HG03039 (cell line): ENCODE measurements at regions not wholly inside any gene's neighbourhood (a gene's known extent, or its start where the extent isn't known, plus 50 kb on each side); places are given as distances from the start of the nearest gene placed in this dataset.
"Not testable (repeated sequence)": the region's sequence is repeated elsewhere in the genome, so short reads cannot be mapped to it uniquely, and the experiment has no call there.

ENCODE experiments used
- ATAC-seq: cut with Tn5 transposase; IDR thresholded peaks from one replicate; pipeline ENCODE4 v1.9.1; 2021; ENCODE audit warnings: mild to moderate bottlenecking, moderate library complexity; ENCODE audit not compliant: unreplicated experiment

DNA sequence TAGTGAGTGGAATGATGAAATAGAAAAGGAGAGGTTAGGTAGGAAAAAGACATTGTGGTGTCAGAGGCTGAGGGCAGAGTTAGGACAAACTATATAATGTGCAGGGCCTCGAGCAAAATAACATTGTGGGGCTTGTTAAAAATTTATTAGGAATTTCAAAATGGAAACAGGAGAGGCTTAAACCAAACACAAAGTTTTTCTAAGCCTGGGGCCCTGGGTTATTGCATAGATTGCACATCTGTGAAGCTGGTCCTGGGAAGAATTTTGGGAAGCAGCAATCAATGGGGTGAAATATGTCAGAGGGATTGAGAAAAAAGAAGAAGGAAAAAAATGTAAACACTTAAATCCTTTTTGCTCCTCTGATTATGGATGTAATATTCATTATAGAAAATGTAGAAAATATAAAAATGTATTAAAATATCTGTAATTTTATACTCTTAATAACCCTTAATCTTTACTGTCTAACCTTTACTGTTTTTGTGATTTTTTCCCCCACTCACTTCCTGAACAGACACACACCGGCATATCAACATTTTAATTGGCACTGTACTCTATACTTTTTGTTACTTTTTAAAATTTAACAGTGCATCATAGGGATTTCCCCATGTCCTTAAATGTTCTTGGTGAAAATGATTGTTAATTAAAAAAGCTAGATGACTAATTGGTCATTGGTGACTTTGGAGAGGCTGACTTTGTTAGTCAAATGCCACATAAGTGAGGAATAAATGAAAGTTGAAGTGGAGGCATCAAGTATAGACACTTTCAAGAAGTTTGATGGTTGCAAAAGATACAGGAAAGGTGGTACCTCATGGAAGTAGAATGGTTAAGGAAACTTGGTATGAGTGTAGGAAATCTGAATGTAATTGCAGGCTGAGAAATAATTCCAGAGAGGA is 183.4 kb downstream of the NFKBIZ start:
- ATAC-seq, result no peak

DNA sequence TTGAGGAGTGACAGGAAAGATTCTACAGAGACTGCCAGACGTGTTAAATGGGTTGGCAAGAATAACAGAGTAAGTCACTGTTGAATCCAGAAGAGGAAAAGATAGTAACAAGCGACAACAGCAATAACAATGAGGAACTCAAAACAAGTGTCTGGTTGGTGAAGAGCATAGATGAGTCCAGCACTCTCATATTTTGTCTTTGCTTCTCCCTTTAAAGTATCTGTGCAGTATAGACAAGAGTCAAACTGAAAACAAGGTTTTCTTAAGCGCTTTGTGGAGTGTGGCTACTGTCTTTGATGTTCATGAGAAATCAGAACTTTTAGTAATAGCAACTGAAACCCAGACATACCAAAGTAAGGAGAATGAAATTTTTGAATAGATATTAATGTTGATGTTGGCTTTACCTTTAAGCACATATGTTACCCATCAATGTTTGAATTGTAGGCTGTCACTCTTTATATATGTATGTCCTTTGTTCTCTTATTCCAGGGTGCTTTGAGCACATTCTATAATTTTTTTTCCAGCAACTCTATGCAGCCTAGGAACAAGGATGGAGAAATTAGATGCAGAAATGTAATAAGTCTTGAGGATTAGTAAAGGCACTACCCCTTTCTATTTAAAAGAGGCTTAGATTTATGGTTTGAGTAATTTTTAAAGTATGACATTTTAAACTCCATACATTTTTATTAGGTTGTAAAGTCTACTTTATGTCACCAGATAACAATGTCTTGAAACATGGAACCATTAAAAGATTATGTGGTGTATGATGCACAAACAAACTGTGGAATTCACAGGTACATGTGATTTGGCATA is 185.5 kb downstream of the NFKBIZ start:
- ATAC-seq, result peak; percentile 50

DNA sequence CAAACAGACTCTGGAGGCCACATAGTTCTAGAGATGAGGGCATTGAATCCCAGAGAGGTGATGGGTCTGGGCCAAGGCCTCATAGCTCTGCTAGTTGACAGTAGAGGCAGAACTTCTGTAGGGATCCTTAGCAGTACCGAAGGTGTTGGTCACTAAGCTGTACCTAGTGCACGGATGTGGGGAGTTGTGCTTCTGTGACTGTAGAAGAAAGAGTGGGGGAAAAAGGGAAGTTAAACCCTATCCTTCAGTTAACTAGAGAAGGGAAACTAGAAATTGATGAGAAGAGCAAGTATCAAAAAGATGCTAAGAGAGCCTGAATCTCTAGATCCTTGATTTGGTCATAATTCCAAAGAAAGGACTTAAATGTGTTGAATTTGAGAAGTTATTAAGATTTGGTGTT is 186.7 kb downstream of the NFKBIZ start:
- no peak for ATAC-seq

DNA sequence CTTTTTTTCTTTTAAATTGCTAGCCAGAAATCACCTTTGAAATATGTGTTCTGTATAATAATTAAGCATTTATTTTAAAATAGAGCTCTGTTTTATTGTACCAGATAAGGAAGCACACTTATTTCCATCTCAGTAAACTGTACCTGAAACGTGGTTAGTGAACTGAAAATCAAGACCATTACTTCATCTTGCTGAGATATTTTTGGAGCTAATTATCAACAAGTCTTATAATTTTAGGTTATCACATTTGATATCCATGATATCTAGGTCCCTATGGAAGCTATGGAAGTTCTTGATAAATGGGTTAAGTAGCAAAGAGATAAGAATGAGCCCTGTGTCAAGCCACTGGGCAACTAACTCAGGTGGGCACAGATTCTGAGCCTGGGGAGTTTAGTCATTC is 187.2 kb downstream of the NFKBIZ start:
- ATAC-seq, result no peak

DNA sequence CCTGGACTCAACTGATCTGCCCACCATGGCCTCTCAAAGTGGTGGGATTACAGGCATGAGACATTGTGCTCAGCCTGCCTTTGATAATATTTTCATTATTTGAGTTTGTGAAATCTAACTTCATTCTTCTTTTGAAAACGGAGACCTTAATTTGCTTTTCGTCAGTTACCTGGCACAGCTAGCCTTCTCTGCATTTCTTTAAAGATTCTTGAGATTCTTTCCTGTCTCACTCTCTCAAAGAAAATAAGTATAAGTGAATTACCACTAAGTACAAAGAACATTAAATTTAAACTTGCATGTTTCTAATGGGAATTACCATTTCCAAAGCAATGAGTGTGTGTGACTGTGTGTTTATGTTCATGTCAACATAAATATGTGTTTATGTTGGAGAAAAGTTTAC is 187.9 kb downstream of the NFKBIZ start:
- ATAC-seq, result no peak

DNA sequence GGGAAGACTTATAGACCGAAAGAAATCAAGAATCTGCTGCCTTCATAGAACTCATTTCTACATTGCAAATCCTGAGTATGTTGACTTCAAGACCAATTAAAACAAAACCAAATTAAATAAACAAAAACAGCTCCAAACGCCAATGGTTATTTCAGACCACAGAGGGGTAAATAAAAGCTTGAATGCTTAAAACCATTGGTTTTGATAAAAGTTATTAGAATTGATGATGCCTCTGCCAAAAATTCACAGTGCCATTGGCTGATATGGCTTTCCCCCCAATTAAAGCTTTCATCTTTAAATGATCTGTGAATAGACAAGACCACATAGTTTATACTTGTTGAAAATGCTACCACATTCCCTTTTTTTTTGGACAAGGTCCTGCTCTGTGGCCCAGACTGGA is 188.5 kb downstream of the NFKBIZ start:
- no peak for ATAC-seq

DNA sequence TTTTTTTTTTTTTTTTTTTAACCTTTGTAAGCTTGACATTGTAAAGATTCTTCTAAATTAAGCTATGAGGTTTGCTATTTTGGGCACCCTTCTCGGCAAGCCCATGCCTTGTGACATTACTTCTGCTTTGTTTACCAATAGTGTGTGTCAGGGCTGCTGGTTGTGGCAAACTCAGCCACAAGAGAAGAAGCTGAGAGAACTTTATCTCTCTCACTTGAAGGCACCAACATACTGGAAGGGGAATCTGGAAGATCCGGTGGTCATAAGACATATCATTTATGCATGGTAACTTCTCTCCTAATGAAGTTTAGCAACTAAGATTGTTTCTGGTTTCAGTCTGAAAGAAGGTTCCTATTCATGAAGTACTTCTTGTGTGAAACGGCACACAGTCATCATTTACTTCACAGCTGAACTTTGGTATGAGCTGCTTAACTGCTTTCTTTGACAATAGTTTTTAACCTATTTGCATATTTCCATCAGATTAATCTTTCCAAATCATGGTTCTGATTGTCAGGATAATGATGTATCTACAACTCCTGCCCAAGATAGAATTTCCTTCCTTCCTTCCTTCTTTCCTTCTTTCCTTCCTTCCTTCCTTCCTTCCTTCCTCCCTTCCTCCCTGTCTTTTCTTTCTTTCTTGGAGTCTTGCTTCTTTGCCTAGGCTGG is 189.3 kb downstream of the NFKBIZ start:
- ATAC-seq, result peak; percentile 82

DNA sequence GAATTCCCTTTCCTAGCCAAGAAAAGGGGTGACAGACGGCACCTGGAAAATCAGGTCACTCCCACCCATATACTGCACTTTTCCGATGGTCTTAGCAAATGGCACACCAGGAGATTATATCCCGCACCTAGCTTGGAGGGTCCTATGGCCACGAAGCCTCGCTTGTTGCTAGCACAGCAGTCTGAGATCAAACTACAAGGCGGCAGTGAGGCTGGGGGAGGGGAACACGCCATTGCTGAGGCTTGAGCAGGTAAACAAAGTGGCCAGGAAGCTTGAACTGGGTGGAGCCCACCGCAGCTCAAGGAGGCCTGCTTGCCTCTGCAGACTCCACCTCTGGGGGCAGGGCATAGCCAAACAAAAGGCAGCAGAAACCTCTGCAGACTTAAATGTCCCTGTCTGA is 190.8 kb downstream of the NFKBIZ start:
- not testable (repeated sequence) for ATAC-seq

DNA sequence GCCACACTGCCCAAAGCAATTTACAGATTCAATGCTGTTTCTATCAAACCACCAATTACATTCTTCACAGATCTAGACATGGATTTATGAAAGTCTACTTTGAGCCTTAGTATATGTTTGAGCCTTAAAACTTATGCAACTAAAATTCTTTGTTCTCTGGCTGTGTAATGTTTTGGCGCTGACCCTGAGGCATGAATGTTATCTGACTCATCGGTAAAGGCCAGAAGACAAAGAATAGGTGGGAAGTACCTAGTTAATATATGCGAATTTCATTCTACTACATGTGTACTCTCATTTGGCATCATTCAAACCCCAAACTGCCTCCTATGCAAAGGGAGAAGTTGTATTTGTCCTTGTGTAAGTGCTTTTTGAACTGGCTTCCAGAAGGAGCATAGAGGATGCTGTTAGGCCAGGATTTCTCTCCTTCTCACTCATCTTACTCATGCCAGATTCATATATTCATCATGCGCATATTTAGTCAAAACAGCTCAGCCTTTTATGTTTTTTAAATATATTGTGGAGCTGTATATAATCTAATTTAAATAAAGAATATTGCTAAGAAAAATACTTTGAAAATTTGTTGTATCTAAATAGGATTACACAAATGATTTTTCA is 204.2 kb downstream of the NFKBIZ start:
- no peak for ATAC-seq

DNA sequence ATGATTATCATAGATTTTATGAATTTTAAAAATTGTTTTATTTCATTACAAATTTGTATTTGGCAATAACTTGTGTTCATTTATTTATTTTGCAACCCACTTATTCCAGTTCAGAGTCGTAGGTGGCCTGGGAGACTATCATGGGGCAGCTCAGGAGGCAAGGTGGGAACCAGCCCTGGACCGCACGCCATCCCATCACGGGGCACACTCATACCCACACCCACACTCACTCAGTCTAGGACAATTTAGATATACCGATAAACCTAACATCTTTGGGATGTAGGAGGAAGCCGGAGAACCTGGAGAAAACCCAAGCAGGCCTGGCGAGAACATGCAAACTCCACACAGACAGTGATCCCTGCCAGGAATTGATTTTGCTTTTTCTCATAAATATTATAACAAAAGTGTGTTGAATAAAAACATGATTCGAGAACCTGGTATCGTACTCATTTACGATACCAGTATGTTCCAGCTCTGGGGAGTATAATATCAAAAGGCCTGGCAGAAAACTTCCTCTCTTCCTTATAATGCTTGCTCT is 205.3 kb downstream of the NFKBIZ start:
- ATAC-seq, result no peak

DNA sequence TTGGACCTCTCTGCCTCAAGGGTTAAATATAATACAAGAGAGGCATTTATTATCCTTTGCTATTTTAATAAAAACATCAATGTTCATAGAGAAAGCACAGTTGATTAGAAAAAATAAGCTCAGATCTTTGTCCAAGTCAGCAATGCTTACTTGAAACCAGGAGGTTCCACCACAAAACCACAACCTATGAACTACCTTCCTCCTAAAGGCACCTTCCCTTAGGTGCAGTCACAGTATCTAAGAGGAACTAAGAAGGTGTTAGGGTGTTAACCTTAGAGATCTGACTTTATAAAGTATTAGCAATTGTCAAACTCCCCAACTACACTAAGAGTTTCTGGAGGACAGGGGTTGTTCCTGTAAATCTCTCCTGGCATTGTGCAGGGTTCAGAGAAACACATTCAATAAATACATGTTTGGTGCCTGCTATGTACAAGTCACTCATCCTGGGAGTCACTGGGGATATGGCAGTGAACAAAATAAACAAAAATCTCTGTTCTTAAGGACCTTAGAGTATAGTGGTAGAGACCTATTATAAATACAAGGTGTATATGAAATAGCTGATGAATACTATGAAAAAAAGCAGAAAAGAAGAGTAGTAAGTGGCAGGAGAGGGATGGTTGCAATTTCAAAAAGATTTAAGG is 208.6 kb downstream of the NFKBIZ start:
- peak; percentile 87 for ATAC-seq

DNA sequence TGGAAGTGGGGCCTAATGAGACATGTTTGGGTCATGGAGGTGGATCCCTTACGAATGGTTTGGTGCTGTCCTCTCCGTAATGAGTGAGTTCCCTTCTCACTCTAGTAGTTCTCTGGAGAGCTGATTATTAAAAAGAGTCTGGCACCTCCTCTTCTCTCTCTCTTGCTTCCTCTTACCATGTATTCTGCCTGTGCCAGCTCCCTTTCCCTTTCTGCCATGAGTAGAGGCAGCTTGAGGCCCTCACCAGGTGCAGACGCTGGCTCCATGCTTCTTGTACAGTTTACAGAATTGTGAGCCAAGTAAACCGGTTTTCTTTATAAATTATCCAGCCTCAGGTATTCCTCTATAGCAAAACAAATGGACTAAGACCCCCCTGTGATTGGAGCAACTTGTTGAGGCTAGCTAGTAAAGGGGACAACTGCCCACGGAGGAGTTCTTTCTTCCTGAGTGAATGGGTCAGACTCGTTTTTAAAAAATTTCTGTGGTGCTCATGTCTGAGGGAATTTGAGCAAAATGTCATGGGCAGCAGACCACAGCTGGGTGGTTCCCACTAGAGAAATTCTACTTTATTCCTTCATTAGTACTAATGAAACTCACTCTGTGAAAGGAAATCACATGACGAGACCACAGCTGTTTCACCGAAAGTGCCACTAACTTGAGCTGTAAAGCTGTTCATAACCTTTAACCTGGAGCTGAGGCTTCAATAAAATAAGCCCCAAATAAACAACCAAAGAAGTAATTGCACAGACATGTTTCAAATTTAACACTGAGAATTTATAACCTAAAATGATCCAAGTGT is 210.0 kb downstream of the NFKBIZ start:
- peak; percentile 66 for ATAC-seq

DNA sequence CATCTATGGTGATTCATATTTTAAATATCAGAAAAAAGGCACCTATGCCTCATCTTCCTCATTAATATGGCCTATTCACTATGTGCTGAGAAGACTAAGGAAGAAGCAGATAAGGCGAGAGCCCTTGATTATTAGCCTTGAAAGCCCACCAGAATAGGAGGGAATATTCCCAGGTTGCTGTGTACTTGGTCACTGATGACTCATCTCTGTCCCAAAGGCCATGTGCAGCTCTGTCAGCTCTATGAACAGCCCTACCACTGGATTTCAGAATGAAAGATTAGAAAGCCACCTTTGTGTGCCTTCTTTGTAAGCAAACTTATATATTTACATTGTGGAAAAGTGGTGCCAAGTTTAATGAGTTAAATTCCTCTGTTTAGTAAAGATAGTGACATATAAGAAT is 211.5 kb downstream of the NFKBIZ start:
- ATAC-seq, result no peak

DNA sequence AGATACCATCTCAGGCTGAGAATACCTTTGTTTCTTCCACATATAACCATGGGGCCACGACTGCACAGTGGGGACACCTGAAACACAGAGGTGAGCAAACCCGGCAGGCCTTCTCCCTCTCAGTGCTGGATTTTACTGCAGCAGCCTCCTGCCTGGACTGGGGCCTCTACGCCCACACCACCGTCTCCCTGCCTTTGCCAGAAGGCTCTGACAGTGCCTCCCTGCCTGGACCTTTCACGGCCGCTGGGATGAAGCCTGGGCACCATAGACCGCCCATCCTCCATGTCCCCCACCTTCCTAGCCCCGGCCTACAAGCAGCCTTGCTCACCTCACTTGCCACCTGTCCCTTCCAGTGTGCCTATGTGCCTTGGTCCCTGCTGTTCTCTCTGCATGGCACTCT is 214.3 kb downstream of the NFKBIZ start:
- no peak for ATAC-seq

DNA sequence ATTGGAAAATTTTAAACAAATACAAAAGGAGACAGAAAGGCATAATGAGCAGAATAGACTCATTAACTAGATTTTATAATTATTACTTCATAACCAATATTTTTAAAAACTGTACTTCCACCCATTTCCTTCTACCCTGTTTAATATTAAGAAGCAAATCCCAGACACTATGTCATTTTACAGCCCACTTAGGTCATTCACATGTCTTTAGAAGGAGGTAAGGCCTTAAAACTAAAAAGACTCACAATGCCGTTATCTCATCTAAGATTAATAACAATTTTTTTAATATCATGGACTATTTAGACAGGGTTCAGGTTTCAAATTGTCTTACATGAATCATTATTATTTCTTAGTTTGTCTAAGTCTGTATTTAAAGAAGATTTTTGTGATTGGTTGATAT is 217.2 kb downstream of the NFKBIZ start:
- ATAC-seq, result no peak

DNA sequence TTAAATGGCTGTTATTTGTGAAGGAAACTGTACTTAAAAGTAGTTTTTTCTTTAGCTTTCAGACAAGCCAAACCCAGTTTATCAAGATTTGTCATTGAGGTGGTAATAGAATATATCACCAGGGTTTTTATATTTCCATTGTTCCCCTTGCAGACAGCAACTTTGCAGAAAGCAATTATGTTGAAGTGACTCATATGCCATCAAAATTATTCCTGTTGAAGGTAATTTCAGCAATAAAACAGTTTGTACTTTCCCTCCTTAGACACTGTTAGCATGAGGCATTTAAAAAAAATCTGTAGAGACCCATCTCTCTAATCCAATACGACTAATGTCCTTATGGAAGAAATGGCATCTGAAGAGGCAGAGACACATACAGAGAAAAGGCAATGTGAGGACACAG is 219.0 kb downstream of the NFKBIZ start:
- ATAC-seq, result no peak

DNA sequence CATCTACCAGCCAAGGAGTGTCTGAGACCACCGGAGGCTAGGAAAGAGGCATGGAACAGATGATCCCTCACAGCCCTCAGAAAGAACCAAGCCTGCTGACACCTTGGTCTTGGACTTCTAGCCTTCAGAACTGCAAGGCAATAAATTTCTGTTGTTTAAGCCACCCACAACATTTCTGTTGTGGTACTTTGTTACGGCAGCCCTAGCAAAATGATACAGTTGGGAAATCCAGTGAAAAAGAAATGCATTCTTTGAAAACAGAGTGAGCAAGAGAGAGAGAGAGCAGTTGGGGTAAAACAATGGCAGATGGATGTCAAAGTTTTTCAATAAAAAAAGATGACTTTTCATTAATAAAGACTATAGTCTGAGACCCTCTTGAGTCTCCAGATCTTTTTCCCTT is 219.4 kb downstream of the NFKBIZ start:
- ATAC-seq, result no peak

DNA sequence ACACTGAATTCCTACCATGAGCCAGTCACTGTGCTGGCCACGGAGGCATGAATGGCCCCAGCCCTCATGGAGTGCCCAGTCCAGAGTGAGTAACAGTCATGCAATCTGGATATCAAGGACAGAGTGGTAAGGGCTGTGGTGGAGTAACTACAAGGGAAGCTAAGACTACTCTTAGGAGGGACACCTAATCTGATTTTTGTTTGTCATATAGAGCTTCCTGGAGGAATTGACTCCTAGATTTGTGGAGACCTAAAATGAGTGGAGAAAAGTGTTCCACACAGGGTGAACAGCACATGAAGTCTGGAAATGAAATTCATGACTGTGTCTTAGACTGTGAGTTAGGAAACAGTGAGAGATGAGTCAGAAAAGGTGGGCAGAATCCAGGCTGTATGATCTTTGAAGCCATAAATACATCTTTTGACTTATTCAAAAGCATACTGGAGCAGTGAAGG is 219.9 kb downstream of the NFKBIZ start:
- ATAC-seq, result no peak

DNA sequence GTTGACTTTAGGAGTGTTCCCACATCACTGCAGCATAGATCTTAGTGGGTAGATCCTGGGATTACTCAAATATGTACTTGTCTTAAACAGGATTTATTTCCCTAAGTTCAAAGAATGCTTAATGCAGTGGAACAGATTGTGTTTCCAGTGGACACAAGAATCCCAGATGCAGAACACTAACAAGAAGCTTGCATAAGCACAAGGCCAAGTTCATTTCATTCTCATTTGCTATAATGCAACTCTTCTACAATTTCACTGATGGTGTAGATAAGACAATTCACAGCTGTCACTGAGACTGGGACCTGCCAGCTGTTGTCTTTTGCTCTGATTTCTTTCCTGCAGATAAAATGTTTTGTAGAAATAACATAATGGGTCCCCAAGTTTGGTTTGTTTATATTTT is 225.6 kb downstream of the NFKBIZ start:
- no peak for ATAC-seq

DNA sequence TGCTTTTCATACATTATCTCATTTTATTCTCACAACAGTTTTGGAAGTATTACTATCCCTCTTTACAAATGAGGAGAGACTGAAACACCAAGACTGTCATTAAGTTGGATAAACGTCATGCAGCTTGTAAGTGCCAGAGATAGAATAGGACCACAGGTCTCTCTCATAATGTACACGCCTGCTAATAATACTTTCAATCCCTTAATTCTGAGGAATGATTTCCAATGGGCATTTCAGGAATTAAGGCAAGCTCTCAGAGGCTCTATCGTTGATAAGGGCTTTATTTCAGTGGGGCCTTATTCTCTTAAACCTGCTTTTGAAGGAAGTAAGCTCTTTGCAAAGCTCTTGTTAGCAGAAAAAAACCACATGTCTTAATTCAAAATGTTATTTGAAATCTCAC is 229.1 kb downstream of the NFKBIZ start:
- no peak for ATAC-seq
